Esophagus squamous epithelium (tissue), 4 donors: ENCODE measurements at regions not wholly inside any gene's neighbourhood (a gene's known extent, or its start where the extent isn't known, plus 50 kb on each side); places are given as distances from the start of the nearest gene placed in this dataset.

ENCODE experiments used
- CTCF ChIP-seq, 6 experiments: fragments of 450-650 bp in 4 of 6; fragments of 200-600 bp in 2 of 6; sonication (generic) in 2 of 6; IDR thresholded peaks; one replicate each; pipeline ENCODE4 v1.5.1; 2016 to 2019; ENCODE audit warnings: antibody characterized with exemption in 6 of 6, mild to moderate bottlenecking in 4 of 6, moderate library complexity in 4 of 6
- POLR2A ChIP-seq, 4 donors: fragments of 450-650 bp; IDR thresholded peaks; one replicate each; pipeline ENCODE4 v1.6.1; 2017; ENCODE audit warnings: antibody characterized with exemption in 4 of 4, mild to moderate bottlenecking in 4 of 4, moderate library complexity in 3 of 4

GRCh38 chr16:65394281-65394680 is 272.4 kb upstream of the CDH11 start:
- TF ChIP-seq POLR2A (IDR thresholded peaks at IDR 0.05) (no peak), CTCF (IDR thresholded peaks at IDR 0.05) (no peak)
